ENCODE measurements at regions not wholly inside any gene's neighbourhood (a gene's known extent, or its start where the extent isn't known, plus 50 kb on each side); places are given as distances from the start of the nearest gene placed in this dataset.
A peak's percentile ranks its signal among the peaks of the same experiment; 100 is the strongest.

- no peak for TF ChIP-seq CTCF (conservative IDR thresholded peaks at IDR 0.05)
- no peak for TF ChIP-seq ZFX (IDR thresholded peaks at IDR 0.05)
- H3K27ac ChIP-seq, result no peak overlapping the region
Measured at GRCh38 chr15:66945286-66945685, 120.1 kb upstream of the SMAD3 start.

GRCh38 chr15:66945842-66946241 lies 119.6 kb upstream of the SMAD3 start:
- TF ChIP-seq CTCF (conservative IDR thresholded peaks at IDR 0.05) (no peak), ZFX (IDR thresholded peaks at IDR 0.05) (no peak)
- H3K27ac ChIP-seq, result no peak overlapping the region

GRCh38 chr15:66946578-66947164 lies 118.7 kb upstream of the SMAD3 start:
- no peak overlapping the region for H3K27ac ChIP-seq
- TF ChIP-seq ZFX (IDR thresholded peaks at IDR 0.05) (no peak), CTCF (conservative IDR thresholded peaks at IDR 0.05) (peak; percentile 93)

GRCh38 chr15:66947471-66947870 lies 117.9 kb upstream of the SMAD3 start:
- TF ChIP-seq CTCF (conservative IDR thresholded peaks at IDR 0.05) (no peak), ZFX (IDR thresholded peaks at IDR 0.05) (no peak)
- no peak overlapping the region for H3K27ac ChIP-seq

GRCh38 chr15:66948294-66948693 lies 117.1 kb upstream of the SMAD3 start:
- TF ChIP-seq CTCF (conservative IDR thresholded peaks at IDR 0.05) (no peak), ZFX (IDR thresholded peaks at IDR 0.05) (no peak)
- H3K27ac ChIP-seq, result no peak overlapping the region

- H3K27ac ChIP-seq, result no peak overlapping the region
- no peak for TF ChIP-seq CTCF (conservative IDR thresholded peaks at IDR 0.05)
- no peak for TF ChIP-seq ZFX (IDR thresholded peaks at IDR 0.05)
Measured at GRCh38 chr15:66950114-66950513, 115.3 kb upstream of the SMAD3 start.

GRCh38 chr15:66951531-66952320 lies 113.7 kb upstream of the SMAD3 start:
- no peak overlapping the region for H3K27ac ChIP-seq
- TF ChIP-seq ZFX (IDR thresholded peaks at IDR 0.05), result no peak
- no peak for TF ChIP-seq CTCF (conservative IDR thresholded peaks at IDR 0.05)
